Stimulated activated CD4-positive, alpha-beta T cell treated with anti-CD3 and anti-CD28 coated beads, Interleukin-15, amount 100 ng/mL, for 24 hours (primary cell): ENCODE measurements at regions not wholly inside any gene's neighbourhood (a gene's known extent, or its start where the extent isn't known, plus 50 kb on each side); places are given as distances from the start of the nearest gene placed in this dataset.
"Not testable (repeated sequence)": the region's sequence is repeated elsewhere in the genome, so short reads cannot be mapped to it uniquely, and the experiment has no call there.

Experiments used
- DNase-seq: peaks from one replicate; pipeline ENCODE4 v3.0.0-alpha.2; 2020

GRCh38 chr9:96061293-96061987 lies 185.9 kb downstream of the ERCC6L2 start:
- DNase-seq = peak; percentile 54

- DNase-seq = no peak
Observed at GRCh38 chr9:96058218-96058617, 182.7 kb downstream of the ERCC6L2 start.

- no peak for DNase-seq
Observed at GRCh38 chr9:96057155-96057554, 181.7 kb downstream of the ERCC6L2 start.

GRCh38 chr9:96056226-96056625 lies 180.7 kb downstream of the ERCC6L2 start:
- no peak for DNase-seq

- not testable (repeated sequence) for DNase-seq
Observed at GRCh38 chr9:96054248-96054647, 178.8 kb downstream of the ERCC6L2 start.

- no peak for DNase-seq
Observed at GRCh38 chr9:96052686-96053085, 177.2 kb downstream of the ERCC6L2 start.

- DNase-seq = no peak
Observed at GRCh38 chr9:96051423-96051822, 175.9 kb downstream of the ERCC6L2 start.

- no peak for DNase-seq
Observed at GRCh38 chr9:96050861-96051155, 175.3 kb downstream of the ERCC6L2 start.

GRCh38 chr9:96050048-96050860 lies 174.8 kb downstream of the ERCC6L2 start:
- DNase-seq = no peak

- no peak for DNase-seq
Observed at GRCh38 chr9:96048956-96049831, 173.7 kb downstream of the ERCC6L2 start.

GRCh38 chr9:96048104-96048955 lies 172.8 kb downstream of the ERCC6L2 start:
- DNase-seq = peak; percentile 45

- no peak for DNase-seq
Observed at GRCh38 chr9:96047741-96048103, 172.2 kb downstream of the ERCC6L2 start.

- no peak for DNase-seq
Observed at GRCh38 chr9:96047116-96047639, 171.7 kb downstream of the ERCC6L2 start.

GRCh38 chr9:96045811-96046210 lies 170.3 kb downstream of the ERCC6L2 start:
- no peak for DNase-seq

GRCh38 chr9:96044401-96044800 lies 168.9 kb downstream of the ERCC6L2 start:
- no peak for DNase-seq

- no peak for DNase-seq
Observed at GRCh38 chr9:96040591-96041461, 165.3 kb downstream of the ERCC6L2 start.

GRCh38 chr9:96038914-96039313 lies 163.4 kb downstream of the ERCC6L2 start:
- no peak for DNase-seq

GRCh38 chr9:96038271-96038670 lies 162.8 kb downstream of the ERCC6L2 start:
- no peak for DNase-seq

- DNase-seq = no peak
Observed at GRCh38 chr9:96034553-96035122, 159.1 kb downstream of the ERCC6L2 start.

- DNase-seq = no peak
Observed at GRCh38 chr9:96033896-96034295, 158.4 kb downstream of the ERCC6L2 start.
